Ectodermal cell (in vitro differentiated cells): ENCODE measurements at regions not wholly inside any gene's neighbourhood (a gene's known extent, or its start where the extent isn't known, plus 50 kb on each side); places are given as distances from the start of the nearest gene placed in this dataset.
"Not testable (repeated sequence)": the region's sequence is repeated elsewhere in the genome, so short reads cannot be mapped to it uniquely, and the experiment has no call there.

ENCODE experiments used
- H3K27ac ChIP-seq: 2 replicates; pipeline ENCODE4 v1.7.0; 2013; ENCODE audit warnings: mild to moderate bottlenecking, low read depth, low read length; ENCODE audit not compliant: insufficient read depth, poor library complexity, severe bottlenecking
- H3K27me3 ChIP-seq: 2 replicates; pipeline ENCODE4 v1.7.0; 2013; ENCODE audit warnings: mild to moderate bottlenecking, low read length; ENCODE audit not compliant: insufficient read depth, control insufficient read depth, poor library complexity, severe bottlenecking
- H3K36me3 ChIP-seq: one replicate; pipeline ENCODE4 v1.7.0; 2013; ENCODE audit warnings: low read length; ENCODE audit not compliant: control insufficient read depth, insufficient read depth
- H3K4me1 ChIP-seq: one replicate; pipeline ENCODE4 v1.7.0; 2013; ENCODE audit warnings: low read length; ENCODE audit not compliant: control insufficient read depth, insufficient read depth
- H3K4me3 ChIP-seq: 2 replicates; pipeline ENCODE4 v1.7.0; 2013; ENCODE audit warnings: low read depth, low read length, control low read depth; ENCODE audit not compliant: insufficient read depth
- H3K9me3 ChIP-seq: 2 replicates; pipeline ENCODE4 v1.7.0; 2013; ENCODE audit warnings: mild to moderate bottlenecking, low read length, moderate library complexity; ENCODE audit not compliant: control insufficient read depth
- WGBS, 2 experiments: methylation state at CpG; one replicate each; pipeline ENCODE4 v1.1.7; 2013; ENCODE audit warnings: missing lambda C conversion rate in 2 of 2; 5-methylcytosine and 5-hydroxymethylcytosine counted together

- peaks cover 5% of the 10 kb centered on the region for H3K9me3 ChIP-seq
- H3K4me1 ChIP-seq: no peaks in the 10 kb centered on the region
- no peaks in the 10 kb centered on the region for H3K36me3 ChIP-seq
- no peaks in the 10 kb centered on the region for H3K27me3 ChIP-seq
- H3K4me3 ChIP-seq: no peak overlapping the region
- H3K27ac ChIP-seq: no peak overlapping the region
- WGBS, 2 experiments: 90 to 96% methylated on average over 5 of the region's 5 CpGs
Measured at GRCh38 chr6:170192905-170193304, 98.0 kb downstream of the DLL1 start.

- H3K27ac ChIP-seq, H3K4me3 ChIP-seq, H3K36me3 ChIP-seq, H3K9me3 ChIP-seq, H3K4me1 ChIP-seq, H3K27me3 ChIP-seq: not testable (repeated sequence)
- 89 to 91% methylated on average over 8 of the region's 8 CpGs for WGBS, 2 experiments
Measured at GRCh38 chr6:170192101-170192500, 98.8 kb downstream of the DLL1 start.

GRCh38 chr6:170190046-170190445 lies 100.8 kb downstream of the DLL1 start:
- Histone ChIP-seq H3K4me3 (no peak overlapping the region), H3K9me3 (peaks cover 1% of the 10 kb centered on the region), H3K36me3 (no peaks in the 10 kb centered on the region), H3K27ac (no peak overlapping the region), H3K27me3 (no peaks in the 10 kb centered on the region), H3K4me1 (no peaks in the 10 kb centered on the region)
- 93 to 94% methylated on average over 5 of the region's 5 CpGs for WGBS, 2 experiments

GRCh38 chr6:170189236-170189635 lies 101.6 kb downstream of the DLL1 start:
- H3K27me3 ChIP-seq: no peaks in the 10 kb centered on the region
- no peak overlapping the region for H3K4me3 ChIP-seq
- no peak overlapping the region for H3K27ac ChIP-seq
- no peaks in the 10 kb centered on the region for H3K9me3 ChIP-seq
- H3K4me1 ChIP-seq: no peaks in the 10 kb centered on the region
- 86% methylated on average over 12 of the region's 12 CpGs for WGBS, 2 experiments
- no peaks in the 10 kb centered on the region for H3K36me3 ChIP-seq

GRCh38 chr6:170188571-170189001 lies 102.3 kb downstream of the DLL1 start:
- no peak overlapping the region for H3K27ac ChIP-seq
- H3K4me3 ChIP-seq: no peak overlapping the region
- 75 to 78% methylated on average over 6 of the region's 6 CpGs for WGBS, 2 experiments
- H3K9me3 ChIP-seq: no peaks in the 10 kb centered on the region
- no peaks in the 10 kb centered on the region for H3K4me1 ChIP-seq
- H3K27me3 ChIP-seq: no peaks in the 10 kb centered on the region
- no peaks in the 10 kb centered on the region for H3K36me3 ChIP-seq

GRCh38 chr6:170187669-170188566 lies 103.0 kb downstream of the DLL1 start:
- 88 to 89% methylated on average over 28 of the region's 28 CpGs for WGBS, 2 experiments
- Histone ChIP-seq H3K36me3 (no peaks in the 10 kb centered on the region), H3K27me3 (no peaks in the 10 kb centered on the region), H3K27ac (no peak overlapping the region), H3K4me1 (no peaks in the 10 kb centered on the region), H3K4me3 (no peak overlapping the region), H3K9me3 (no peaks in the 10 kb centered on the region)

GRCh38 chr6:170186941-170187668 lies 103.8 kb downstream of the DLL1 start:
- Histone ChIP-seq H3K4me3 (no peak overlapping the region), H3K36me3 (no peaks in the 10 kb centered on the region), H3K27ac (no peak overlapping the region), H3K4me1 (no peaks in the 10 kb centered on the region), H3K27me3 (no peaks in the 10 kb centered on the region), H3K9me3 (no peaks in the 10 kb centered on the region)
- 88 to 91% methylated on average over 18 of the region's 18 CpGs for WGBS, 2 experiments

GRCh38 chr6:170186006-170186935 lies 104.6 kb downstream of the DLL1 start:
- H3K27me3 ChIP-seq: no peaks in the 10 kb centered on the region
- WGBS, 2 experiments: 89% methylated on average over 30 of the region's 30 CpGs
- H3K4me3 ChIP-seq: no peak overlapping the region
- no peaks in the 10 kb centered on the region for H3K9me3 ChIP-seq
- no peak overlapping the region for H3K27ac ChIP-seq
- H3K36me3 ChIP-seq: no peaks in the 10 kb centered on the region
- no peaks in the 10 kb centered on the region for H3K4me1 ChIP-seq

- Histone ChIP-seq H3K27ac (no peak overlapping the region), H3K4me1 (no peaks in the 10 kb centered on the region), H3K9me3 (no peaks in the 10 kb centered on the region), H3K36me3 (no peaks in the 10 kb centered on the region), H3K4me3 (no peak overlapping the region), H3K27me3 (no peaks in the 10 kb centered on the region)
- whole genome bisulfite sequencing, 2 experiments: 95 to 96% methylated on average over 28 of the region's 29 CpGs
Measured at GRCh38 chr6:170185175-170185978, 105.5 kb downstream of the DLL1 start.
